GM21717 (cell line): ENCODE measurements at regions not wholly inside any gene's neighbourhood (a gene's known extent, or its start where the extent isn't known, plus 50 kb on each side); places are given as distances from the start of the nearest gene placed in this dataset.

Experiments used
- ATAC-seq: cut with Tn5 transposase; IDR thresholded peaks from one replicate; pipeline ENCODE4 v1.9.1; 2021; ENCODE audit warnings: mild to moderate bottlenecking, moderate library complexity; ENCODE audit not compliant: unreplicated experiment

DNA sequence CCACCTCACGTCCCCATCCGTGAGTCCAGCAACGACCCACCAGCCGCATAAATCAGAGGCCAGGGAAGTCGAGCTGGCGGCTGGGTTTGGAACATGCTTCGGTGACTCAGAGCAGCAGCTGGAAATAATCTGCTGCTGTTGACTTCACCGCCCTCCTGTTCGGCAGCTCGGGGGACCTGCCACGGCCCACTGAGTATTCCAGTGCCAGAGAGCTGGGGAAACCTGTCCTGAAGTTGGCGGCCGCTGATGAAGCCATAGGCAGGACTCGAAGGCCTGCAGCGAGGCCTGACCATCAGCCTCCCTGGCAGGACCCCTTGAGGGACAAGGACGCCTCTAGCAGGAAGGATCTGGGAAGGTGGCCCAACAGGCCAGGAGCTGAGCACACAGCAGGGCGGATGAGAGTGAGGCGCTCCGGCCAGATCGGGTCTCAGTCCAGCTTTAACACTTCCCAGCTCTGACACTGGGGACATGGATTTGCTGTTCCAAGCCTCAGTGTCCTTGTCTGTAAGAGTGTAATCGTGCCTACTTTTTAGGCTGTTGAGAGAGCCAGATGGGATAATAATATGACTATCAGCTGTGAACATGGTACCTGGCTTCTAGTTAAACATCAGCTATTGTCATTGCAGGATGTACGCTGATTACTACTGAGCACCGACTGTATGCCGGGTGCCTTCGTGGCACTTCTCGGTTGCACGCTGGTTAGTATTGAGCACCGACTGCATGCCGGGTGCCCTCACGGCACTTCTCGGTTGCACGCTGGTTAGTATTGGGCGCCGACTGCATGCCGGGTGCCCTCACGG is 50.4 kb upstream of the CIBAR2 start:
- ATAC-seq: no peak

DNA sequence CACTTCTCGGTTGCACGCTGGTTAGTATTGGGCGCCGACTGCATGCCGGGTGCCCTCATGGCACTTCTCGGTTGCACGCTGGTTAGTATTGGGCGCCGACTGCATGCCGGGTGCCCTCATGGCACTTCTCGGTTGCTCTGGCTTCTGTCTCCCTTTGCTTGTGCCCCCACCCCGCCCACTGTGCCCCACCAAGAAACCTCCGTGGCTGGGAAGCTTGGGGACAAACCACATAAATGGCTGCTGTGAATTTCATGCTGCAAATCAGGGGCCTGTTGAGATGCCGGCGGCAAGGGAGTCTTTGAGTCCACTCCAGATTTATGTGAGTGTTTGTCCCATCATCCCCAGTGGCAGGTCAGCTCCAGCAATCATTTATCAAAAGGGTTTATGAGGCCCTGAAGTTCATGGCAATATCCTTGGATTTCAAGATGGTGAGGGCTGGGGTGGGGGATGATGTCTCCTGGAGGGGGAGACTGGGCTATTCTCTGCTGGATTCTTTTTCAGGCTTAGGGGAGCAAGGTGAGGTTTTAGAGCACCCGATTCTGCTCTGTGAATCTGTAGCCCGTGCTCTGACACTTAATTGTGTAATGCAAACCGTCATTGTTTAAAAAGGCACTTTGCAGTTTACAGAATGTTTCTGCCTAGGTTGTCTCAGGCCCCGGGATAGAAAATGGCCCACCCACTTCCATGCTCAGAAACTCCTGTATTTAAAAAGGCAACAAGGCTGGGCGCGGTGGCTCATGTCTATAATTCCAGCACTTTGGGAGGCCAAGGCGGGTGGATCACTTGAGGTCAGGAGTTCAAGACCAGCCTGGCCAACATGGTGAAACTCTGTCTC is 51.2 kb upstream of the CIBAR2 start:
- no peak for ATAC-seq

DNA sequence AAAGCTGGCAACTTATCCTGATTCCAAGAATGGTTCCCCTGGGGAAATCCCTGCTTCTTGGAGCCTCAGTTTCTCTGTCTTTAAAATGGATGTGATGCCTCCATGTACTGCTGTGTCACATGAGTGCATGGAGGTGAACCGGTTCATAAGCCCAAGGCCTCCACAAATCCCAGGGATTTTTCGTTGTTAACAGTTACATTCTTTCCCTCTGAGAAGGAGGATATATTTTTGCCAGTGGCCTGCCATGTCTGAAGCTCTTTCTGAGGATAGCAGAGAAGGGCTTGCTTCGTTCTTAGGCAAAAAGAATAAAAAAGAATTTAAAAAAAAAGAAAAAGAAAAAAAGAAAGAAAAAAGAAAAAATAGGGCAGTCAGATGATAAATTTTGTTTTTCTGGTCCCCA is 52.2 kb upstream of the CIBAR2 start:
- no peak for ATAC-seq

DNA sequence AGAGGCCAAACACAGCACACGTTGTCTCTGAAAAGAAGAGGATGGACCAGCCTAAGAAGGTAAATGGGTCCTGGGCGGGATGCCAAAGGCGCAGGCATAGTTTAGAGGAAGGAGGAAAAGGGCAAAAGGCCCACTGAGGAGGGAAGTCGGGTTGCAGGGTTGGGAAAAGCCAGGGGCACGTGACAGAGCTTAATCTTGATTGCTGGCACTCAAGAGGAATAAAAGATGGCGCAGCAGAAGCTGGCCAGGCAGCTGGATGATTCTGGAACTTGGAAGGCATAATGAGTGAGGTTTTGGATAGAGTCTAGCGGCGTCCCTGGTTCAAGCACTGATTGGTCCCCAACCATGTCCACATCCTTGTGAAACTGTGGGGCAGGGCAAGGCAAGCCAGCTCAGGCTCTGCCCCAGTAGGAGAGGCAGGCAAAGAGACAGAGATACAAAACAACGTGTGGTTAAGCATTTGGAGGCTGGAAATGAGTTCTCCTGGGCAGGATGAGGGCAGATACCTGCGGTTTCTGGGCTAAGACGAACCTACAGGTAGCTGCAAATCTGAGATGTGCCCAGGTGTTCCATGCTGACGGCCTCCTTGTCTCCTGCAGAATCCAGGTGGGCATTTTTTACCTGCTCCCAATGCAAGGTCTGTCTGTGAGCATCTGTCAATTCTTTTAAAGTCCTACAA is 52.7 kb upstream of the CIBAR2 start:
- ATAC-seq: no peak

DNA sequence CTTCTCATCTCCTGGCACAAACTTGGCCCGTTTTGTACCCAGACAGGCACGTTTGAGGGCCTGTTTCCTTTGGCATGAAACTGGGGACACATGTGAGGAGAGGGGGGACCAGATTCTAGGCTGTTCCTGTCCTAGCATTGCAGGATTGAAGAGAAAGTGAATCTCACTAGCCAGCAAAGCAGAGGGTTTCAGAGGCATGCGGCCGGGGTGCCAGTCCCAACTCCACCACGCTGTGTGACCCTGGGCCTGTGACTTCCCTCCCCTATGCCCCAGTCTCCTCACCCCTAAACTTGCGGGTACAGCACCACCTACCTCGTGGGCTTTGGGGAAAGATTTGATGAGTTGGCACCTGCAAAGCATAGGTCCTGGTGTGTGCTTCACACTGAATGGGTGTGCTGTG is 53.5 kb upstream of the CIBAR2 start:
- no peak for ATAC-seq

DNA sequence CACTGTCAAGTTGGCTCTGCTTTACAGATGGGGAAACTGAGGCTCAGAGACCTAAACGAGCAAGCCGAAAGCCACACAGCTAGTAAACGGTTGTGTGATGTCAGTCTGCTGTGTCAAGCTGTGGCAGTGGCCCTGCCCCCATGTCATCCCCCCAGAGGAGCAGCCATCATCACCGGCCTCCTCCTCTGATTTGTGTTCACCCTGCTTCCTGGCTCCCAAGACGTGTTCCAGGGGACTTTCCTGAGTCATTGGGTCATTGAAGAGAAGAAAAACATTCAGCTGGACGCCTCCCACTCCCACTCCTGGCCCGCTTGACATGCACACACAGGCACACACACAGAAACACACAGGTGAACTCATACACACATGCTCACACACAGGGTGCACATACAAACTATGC is 54.0 kb upstream of the CIBAR2 start:
- ATAC-seq: no peak

DNA sequence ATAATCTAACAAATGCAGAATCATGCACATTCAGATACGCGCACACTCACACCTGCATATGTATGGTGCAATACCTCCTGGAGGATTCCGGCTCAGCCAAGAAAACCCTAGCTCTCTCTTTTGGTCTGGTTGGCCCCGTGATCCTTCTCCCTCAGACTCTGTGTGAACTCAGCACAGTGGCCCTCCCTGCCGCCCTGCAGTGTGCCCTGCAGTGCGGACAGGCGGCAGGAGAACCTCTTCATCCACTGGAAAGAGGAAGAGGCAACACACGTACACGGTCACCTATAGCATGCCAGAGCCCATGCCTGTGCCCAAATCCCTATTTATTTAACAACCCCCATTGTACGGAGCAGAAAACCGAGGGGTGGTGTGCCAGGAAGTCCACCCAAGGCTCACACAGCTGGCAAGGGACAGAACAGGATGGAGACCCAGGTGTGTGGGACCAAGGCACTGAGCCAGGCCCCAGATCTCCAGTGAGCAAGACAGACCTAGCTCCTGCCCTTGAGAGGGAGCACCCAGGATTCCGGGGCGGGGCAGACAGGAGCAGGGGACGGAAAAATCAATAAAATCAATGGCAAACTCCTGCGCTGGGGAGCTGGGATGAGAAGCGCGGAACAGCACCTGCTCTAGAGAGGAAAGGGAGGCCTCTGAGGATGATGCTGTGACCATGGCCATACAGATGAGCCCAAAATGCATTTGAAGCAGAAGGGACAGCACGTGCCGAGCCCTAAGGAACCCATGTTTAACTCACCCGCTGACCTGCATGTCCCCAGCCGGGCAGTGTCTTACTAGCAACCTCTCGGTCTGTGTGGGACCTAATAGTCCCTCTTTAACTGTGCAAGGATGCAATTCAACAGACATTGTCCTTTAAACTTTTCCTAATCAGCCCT is 54.7 kb upstream of the CIBAR2 start:
- ATAC-seq: no peak

DNA sequence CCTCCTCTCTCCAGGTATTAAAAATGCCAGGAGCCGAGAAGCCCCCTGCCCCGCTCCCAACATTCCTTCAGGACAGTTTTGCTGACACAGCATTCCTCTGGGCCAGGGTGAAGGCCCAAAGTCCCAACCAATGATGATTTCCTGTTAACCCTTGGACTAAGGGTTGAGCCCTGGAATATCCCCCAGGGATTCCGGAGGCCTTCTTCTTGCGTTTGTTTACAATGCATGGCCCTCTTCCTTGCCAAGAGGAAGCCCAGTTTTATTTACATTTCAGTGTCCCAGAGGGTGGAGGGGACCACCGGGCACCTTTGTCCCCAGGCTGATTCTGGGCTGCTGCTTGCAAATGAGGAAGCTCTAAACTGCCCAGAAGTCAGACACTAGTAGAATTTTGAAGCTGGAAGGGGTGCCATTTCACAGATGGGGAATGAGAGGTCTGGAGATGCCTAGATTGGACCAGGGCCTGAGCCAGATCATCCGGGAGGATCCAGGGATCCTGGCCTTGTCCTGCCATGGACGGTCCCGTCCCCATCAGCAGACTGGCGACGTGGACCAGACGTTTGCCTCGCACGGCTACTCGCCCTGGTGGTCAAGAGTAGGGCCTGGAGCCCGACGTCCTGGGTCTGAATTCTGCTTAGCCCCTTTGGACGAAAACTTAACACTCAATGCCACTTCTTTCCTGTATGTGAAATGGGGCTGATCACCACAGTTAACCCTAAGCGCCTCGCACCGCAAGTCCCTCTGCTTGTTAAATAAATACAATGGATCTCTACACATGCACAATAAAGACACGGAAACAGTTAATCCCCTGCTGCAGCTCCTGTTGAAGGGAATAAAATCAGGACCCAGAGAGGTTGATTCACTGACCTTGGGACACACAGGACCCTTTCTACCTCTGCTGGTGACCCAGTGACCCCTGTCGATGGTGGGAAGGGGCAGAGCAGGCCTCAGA is 55.6 kb upstream of the CIBAR2 start:
- no peak for ATAC-seq

DNA sequence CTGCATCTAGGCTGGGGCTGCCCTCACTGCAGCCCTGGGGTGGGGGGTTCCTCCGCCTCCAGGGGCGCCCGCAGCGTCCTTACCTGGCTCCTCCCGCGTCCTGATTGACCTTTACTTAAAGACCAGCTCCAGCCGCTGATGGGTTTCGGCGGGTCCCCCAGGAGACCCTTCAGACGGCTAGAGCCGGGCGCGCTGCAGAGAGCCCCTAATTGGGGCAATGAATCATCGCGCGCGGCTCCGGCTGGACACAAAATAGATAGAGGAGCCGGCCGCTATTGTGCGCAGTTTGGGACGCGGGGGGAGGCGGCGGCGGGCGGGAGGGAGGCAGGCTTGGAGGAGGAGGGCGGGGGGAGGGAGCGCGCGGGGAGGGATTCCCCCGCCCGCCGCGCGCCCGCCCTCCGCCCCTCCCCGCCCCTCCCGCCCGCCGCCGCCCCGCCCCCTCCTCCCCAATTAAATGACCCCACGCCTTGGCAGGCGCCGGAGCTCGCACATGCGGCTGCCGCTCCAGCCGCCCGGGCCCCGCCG is 56.5 kb upstream of the CIBAR2 start:
- no peak for ATAC-seq

DNA sequence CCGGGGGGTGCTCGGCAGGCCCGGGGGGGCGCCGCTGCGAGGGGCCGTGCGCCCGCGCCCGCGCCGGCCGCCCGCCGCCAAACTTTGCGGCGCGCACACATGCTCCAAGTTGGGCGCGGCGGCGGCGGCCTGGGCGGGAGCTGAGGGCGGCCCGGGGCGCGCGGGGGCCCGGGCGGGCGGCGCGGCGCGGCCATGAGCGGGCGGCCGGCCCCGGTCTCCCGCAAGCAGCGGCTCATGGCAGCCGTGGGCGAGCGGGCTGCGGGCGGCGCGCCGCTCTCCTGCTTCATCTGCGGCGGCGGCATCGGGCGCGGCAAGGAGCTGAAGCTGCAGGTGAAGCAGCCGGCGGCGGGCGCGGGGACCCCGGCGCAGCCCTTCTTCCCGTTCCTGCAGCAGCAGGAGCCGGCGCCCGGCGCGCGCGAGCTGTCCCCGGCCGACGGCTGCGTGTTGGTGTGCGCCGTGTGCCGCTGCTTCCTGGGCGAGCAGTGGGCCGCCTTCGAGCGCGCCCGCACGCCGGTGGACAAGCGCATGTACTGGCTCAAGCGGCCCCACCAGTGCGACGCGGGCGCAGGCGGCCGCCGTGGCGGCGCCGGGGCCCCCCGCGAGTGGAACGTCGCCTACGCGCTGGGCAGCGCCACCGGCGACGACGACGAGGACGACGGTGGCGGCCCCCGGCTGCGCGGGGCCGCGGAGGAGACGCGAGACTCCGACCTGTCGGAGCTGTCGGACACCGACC is 57.2 kb upstream of the CIBAR2 start:
- no peak for ATAC-seq

DNA sequence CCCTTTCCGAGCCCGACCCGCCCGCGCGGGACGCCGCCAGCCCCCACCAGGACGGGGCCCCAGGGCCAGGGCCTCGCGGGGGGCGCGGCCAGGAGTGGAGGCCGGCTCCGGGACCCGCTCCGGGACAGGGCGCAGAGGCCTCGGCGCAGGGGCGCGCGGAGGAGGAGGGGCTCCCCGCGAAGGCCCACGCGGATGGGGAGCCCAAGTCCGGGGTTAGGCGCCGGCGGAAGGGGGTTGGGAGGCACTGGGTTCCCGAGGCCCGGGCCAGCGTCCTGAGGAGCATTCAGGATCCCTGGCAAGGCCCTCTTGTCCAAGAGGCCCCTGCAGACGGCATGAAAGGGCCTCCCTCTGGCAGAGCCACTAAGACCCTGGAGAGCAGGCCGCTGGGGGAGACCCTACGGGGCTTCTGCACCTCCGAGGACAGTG is 57.8 kb upstream of the CIBAR2 start:
- ATAC-seq: no peak

DNA sequence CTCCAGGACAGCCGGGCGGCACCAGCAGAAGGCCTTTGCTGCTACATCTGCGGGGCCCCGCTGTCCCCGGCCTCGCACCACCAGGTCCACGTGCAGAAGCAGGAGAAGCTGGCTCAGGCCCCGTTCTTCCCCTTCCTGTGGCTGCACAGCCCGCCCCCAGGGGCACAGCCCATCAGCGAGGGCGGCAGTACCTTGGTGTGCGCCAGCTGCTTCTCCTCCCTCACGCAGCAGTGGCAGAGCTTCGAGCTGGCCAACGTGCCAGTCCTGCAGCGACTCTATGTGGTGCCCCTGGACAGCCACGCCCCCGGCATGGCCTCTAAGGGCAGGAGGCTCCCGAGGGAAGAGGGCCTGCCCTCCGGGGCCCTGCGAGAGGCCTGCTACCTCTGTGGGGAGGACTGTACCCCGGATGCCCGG is 58.3 kb upstream of the CIBAR2 start:
- ATAC-seq: no peak

DNA sequence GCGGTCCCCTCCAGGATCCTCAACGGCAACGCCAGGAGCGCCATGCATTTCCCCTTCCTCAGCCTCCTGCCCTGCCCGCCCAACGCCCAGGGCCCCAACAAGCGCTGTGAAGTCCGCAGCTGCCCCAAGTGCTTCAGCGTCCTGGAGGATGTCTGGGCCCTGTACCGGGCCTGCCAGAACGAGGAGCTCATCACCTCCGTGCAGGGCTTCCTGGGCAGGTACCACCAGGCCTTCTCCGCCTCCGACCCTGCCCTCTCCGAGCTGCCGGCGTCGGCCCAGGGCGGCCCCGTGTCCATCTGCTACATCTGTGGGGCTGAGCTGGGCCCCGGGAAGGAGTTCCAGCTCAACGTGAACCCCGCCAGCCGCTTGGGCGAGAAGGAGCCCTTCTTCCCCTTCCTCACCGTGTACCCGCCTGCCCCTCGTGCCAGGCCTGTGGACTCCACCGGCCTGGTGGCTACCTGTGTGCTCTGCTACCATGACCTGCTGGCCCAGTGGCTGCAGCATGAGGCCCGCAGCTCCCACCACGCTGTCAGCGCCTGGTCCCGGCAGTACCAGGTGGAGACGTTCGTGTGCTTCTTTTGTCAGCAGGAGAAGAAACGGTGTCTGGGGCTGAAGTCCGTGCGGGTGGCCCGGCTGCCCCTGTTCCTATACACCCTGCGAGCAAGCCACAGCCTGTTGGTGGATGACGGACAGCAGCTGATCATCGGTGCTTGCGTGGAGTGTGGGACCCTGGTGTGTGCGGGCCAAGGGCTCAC is 58.9 kb upstream of the CIBAR2 start:
- no peak for ATAC-seq

DNA sequence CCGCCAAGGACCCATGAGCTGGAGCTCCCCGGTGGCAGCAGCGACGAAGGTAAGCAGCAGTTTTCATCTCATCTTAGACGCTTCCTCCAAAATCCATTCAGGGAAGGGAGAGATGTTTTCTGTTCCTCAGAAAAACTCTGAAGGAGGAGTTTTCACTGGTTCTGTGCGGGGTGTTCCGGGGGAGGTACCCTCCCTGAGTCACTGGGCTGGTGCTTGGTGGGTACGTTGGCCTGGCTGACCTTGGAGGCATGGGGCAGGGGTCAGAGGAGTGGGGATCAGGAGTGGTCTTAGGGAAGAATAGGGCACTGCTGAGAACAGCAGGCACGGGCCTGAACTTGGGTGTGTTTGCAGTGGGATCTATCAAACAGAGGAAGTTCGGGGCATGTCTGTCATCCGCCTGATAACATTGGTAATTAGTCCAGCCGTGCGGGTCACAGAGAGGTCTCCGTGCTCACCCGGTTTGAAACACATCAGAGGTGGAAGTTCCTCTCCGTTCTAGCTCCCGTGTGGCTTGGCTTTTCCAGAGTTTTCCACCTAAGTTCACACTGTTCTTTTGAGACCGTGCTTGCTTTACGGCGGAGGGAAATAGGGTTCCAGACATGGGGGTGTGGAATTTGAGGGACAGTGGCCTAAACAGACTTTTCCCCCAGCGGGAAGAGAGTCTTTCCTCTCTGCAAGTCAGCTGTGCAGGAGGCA is 59.6 kb upstream of the CIBAR2 start:
- no peak for ATAC-seq

DNA sequence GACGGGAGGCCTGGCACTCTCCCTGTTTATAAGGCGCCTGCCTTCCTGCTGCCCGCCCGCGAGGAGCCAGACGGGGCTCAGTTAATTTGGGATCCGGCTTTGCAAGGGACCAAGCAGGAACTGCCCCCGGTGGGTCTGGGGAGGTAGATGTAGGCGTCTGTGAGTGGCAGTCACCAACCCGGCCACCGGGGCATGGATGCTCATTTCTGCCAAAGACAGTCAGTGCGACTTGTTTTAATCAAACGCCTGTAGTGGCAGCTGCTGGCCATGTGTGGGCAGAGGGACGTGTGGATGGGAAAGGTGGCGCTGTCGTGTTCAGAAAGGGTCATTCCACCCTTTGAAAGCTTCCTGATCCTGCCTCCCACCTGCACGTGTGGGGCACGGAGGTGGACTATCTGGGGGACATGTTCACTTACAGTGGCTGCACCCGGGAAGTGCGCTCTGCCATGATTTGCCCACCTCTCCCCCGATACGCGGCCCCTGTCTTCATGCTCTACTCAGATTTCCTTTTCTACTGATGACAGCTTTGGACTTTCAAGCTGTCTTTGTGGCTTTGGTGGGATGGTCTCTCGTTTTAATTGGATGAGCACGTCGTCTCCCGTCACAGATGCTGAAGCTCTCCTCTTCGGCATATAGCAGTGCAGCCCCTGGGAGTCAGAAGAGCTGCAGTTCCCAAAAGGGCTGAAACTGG is 60.3 kb upstream of the CIBAR2 start:
- no peak for ATAC-seq

DNA sequence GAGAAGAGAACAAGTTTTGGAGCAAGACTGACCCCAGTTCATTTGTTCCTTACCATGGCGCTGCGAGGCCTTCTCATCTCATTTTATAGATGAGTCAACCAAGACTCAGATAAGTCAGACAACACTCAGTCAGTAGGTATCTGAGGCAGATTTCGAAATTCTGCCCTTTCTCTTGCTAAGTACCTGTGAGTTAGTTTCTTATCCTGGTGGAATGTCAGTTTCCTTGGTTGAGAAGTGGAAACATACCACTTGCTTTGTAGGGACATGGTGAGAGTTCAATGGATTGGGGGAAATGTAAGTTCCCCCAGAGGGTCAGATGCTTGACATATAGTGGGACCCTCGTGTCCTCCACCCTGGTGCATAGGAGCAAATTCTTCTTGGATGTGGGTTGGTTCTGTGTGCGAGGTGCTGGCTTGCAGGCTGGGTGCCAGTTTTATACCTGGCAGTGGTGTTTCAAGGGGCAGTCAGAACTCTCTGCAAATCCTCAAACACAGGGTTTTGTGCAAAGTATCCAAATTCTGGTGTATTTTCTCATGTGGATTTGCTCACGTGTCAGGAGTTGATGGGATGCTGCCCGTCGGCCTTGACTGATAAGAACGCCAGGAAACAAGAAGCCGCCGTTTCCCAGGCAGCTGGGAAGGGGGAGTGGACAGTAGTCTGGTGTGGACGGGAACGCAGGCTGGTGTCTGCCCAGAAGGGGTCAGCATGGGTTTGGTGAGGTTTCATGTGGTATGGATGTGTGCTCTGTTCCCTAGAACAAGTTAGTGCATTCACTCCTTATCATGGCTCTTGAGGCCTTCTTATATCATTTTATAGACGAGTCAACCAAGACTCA is 61.1 kb upstream of the CIBAR2 start:
- ATAC-seq: no peak
